ENCODE measurements at regions not wholly inside any gene's neighbourhood (a gene's known extent, or its start where the extent isn't known, plus 50 kb on each side); places are given as distances from the start of the nearest gene placed in this dataset.

GRCh38 chr10:130921461-130921860, 390.1 kb downstream of the TCERG1L start:
- no peak for TF ChIP-seq POLR2A (IDR thresholded peaks at IDR 0.05; ENCODE audit: low read depth, low read length)
- TF ChIP-seq POLR2AphosphoS5 (IDR thresholded peaks at IDR 0.05; ENCODE audit: low read depth, low read length), result no peak
- no peak for TF ChIP-seq SPI1 (IDR thresholded peaks at IDR 0.05; ENCODE audit: low read depth, low read length)
